ENCODE measurements at regions not wholly inside any gene's neighbourhood (a gene's known extent, or its start where the extent isn't known, plus 50 kb on each side); places are given as distances from the start of the nearest gene placed in this dataset.

DNA sequence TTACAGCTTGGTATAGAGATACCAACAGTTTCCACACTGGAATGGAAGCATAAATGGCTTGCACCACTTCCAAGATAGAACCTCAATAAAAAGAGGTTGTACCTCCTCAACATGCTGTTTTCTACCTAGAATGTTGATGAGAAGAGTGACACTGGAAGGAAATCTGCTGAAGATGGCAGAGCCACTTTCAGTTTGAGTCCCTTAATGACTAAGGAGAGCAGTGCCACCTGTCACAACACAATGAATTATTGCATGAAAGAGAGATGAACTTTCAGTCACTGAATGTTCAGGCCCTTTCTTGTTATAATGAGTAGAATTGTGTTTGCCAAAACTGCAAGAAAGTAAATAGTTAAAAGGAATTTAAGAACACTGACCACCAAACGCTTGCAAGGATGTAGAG lies 958.5 kb downstream of the DTWD2 start:
- no peaks in the 10 kb centered on the region for H4K20me1 ChIP-seq (ENCODE audit: insufficient read depth, low read length)
- no peaks in the 10 kb centered on the region for H3K27me3 ChIP-seq (replicated peaks; ENCODE audit: insufficient read depth, low read length)
- no peak for TF ChIP-seq EZH2phosphoT487 (IDR thresholded peaks at IDR 0.05; ENCODE audit: low read length)
- TF ChIP-seq, protein P1, sequence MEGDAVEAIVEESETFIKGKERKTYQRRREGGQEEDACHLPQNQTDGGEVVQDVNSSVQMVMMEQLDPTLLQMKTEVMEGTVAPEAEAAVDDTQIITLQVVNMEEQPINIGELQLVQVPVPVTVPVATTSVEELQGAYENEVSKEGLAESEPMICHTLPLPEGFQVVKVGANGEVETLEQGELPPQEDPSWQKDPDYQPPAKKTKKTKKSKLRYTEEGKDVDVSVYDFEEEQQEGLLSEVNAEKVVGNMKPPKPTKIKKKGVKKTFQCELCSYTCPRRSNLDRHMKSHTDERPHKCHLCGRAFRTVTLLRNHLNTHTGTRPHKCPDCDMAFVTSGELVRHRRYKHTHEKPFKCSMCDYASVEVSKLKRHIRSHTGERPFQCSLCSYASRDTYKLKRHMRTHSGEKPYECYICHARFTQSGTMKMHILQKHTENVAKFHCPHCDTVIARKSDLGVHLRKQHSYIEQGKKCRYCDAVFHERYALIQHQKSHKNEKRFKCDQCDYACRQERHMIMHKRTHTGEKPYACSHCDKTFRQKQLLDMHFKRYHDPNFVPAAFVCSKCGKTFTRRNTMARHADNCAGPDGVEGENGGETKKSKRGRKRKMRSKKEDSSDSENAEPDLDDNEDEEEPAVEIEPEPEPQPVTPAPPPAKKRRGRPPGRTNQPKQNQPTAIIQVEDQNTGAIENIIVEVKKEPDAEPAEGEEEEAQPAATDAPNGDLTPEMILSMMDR (IDR thresholded peaks at IDR 0.05; ENCODE audit: low read length) = no peak
- TF ChIP-seq EZH2 (optimal IDR thresholded peaks at IDR 0.05; ENCODE audit: low read depth, low read length) = no peak
- no peak overlapping the region for H2AFZ ChIP-seq (ENCODE audit: low read length)
- no peaks in the 10 kb centered on the region for H3F3A ChIP-seq (ENCODE audit: insufficient read depth, low read length)
- H3K4me3 ChIP-seq (ENCODE audit: low read length) = no peak overlapping the region
- no peak overlapping the region for H3K27ac ChIP-seq (ENCODE audit: low read length)
- DNase-seq = peak; percentile 55
- no peaks in the 10 kb centered on the region for H3K79me2 ChIP-seq (ENCODE audit: low read length)
- no peak overlapping the region for H3K9ac ChIP-seq (ENCODE audit: low read length)
- H3K36me3 ChIP-seq (replicated peaks; ENCODE audit: insufficient read depth, low read length) = no peaks in the 10 kb centered on the region
- no peaks in the 10 kb centered on the region for H3K4me1 ChIP-seq (ENCODE audit: low read length)
- H3K9me2 ChIP-seq (replicated peaks; ENCODE audit: insufficient read depth, low read length) = no peaks in the 10 kb centered on the region
- no peak overlapping the region for H3K4me2 ChIP-seq (ENCODE audit: low read depth, low read length)
- H3K9me3 ChIP-seq (replicated peaks; ENCODE audit: insufficient read depth, low read length) = no peaks in the 10 kb centered on the region

DNA sequence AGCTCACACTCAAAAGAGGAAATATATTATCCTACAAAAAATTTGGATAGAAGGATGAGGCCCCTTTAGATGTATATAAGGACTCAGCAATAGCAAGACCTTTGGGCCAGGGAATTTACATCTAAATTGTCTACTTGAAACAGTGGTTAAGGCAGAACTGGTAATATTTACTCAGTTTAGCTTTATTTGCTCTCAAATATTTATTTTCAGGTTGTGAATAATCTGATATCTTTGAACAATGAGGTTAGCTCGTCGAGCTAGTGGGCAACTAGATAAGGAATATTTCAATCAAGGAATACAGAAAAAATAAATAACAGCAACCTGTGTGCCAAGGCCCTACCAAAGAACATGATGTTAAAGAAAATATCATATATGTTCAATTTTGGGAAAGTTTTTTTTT lies 966.3 kb downstream of the DTWD2 start:
- Histone ChIP-seq H3K4me3 (ENCODE audit: low read length) (no peak overlapping the region), H3K9ac (ENCODE audit: low read length) (no peak overlapping the region), H3K9me2 (replicated peaks; ENCODE audit: insufficient read depth, low read length) (no peaks in the 10 kb centered on the region), H3K4me2 (ENCODE audit: low read depth, low read length) (no peak overlapping the region), H3K4me1 (ENCODE audit: low read length) (no peaks in the 10 kb centered on the region), H4K20me1 (ENCODE audit: insufficient read depth, low read length) (no peaks in the 10 kb centered on the region), H3F3A (ENCODE audit: insufficient read depth, low read length) (no peaks in the 10 kb centered on the region), H3K79me2 (ENCODE audit: low read length) (no peaks in the 10 kb centered on the region), H3K27ac (ENCODE audit: low read length) (no peak overlapping the region), H2AFZ (ENCODE audit: low read length) (no peak overlapping the region), H3K36me3 (replicated peaks; ENCODE audit: insufficient read depth, low read length) (no peaks in the 10 kb centered on the region), H3K9me3 (replicated peaks; ENCODE audit: insufficient read depth, low read length) (no peaks in the 10 kb centered on the region), H3K27me3 (replicated peaks; ENCODE audit: insufficient read depth, low read length) (no peaks in the 10 kb centered on the region)
- TF ChIP-seq EZH2phosphoT487 (IDR thresholded peaks at IDR 0.05; ENCODE audit: low read length) (no peak), EZH2 (optimal IDR thresholded peaks at IDR 0.05; ENCODE audit: low read depth, low read length) (no peak)
- TF ChIP-seq, protein P1 (IDR thresholded peaks at IDR 0.05; ENCODE audit: low read length) = no peak
- no peak for DNase-seq

GRCh38 chr5:118017536-118017935 lies 970.8 kb downstream of the DTWD2 start:
- no peak for DNase-seq
- Histone ChIP-seq H3K9ac (ENCODE audit: low read length) (no peak overlapping the region), H3K36me3 (replicated peaks; ENCODE audit: insufficient read depth, low read length) (no peaks in the 10 kb centered on the region), H2AFZ (ENCODE audit: low read length) (no peak overlapping the region), H3K4me2 (ENCODE audit: low read depth, low read length) (no peak overlapping the region), H3K27me3 (replicated peaks; ENCODE audit: insufficient read depth, low read length) (no peaks in the 10 kb centered on the region), H3K4me1 (ENCODE audit: low read length) (no peaks in the 10 kb centered on the region), H3K9me2 (replicated peaks; ENCODE audit: insufficient read depth, low read length) (no peaks in the 10 kb centered on the region), H3K4me3 (ENCODE audit: low read length) (no peak overlapping the region), H3K27ac (ENCODE audit: low read length) (no peak overlapping the region), H4K20me1 (ENCODE audit: insufficient read depth, low read length) (no peaks in the 10 kb centered on the region), H3K9me3 (replicated peaks; ENCODE audit: insufficient read depth, low read length) (no peaks in the 10 kb centered on the region), H3F3A (ENCODE audit: insufficient read depth, low read length) (no peaks in the 10 kb centered on the region), H3K79me2 (ENCODE audit: low read length) (no peaks in the 10 kb centered on the region)
- TF ChIP-seq EZH2phosphoT487 (IDR thresholded peaks at IDR 0.05; ENCODE audit: low read length) (no peak), EZH2 (optimal IDR thresholded peaks at IDR 0.05; ENCODE audit: low read depth, low read length) (no peak)
- TF ChIP-seq, protein P1 (IDR thresholded peaks at IDR 0.05; ENCODE audit: low read length) = no peak
